ENCODE measurements at regions not wholly inside any gene's neighbourhood (a gene's known extent, or its start where the extent isn't known, plus 50 kb on each side); places are given as distances from the start of the nearest gene placed in this dataset.

DNA sequence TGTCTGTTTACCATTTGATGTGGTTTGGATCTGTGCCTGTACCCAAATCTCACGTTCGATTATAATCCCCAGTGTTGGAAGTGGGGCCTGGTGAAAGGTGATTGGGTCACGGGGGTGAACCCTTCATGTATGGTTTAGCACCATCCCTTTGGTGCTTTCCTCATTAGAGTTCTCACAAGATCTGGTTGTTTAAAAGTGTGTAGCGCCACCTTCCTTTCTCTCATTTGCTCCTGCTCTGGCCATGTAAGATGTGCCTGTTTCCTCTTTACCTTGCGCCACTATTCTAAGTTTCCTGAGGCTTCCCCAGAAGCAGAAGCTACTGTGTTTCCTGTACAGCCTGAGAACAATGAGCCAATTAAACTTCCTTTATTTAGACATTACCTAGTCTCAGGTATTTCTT is 610.7 kb upstream of the ADGRL3 start:
- TF ChIP-seq EZH2 (IDR thresholded peaks at IDR 0.05; ENCODE audit: insufficient read depth, poor library complexity, severe bottlenecking) (no peak), EZH2phosphoT487 (IDR thresholded peaks at IDR 0.05; ENCODE audit: insufficient read depth, low read depth) (no peak)

Measured in GM23248 (cell line).